Ishikawa (cell line): ENCODE measurements at regions not wholly inside any gene's neighbourhood (a gene's known extent, or its start where the extent isn't known, plus 50 kb on each side); places are given as distances from the start of the nearest gene placed in this dataset.

ENCODE experiments used
- CEBPB ChIP-seq: IDR thresholded peaks from 2 replicates; pipeline ENCODE4 v1.6.1; 2012
- FOXM1 ChIP-seq: IDR thresholded peaks from 2 replicates; pipeline ENCODE4 v1.6.1; 2012; ENCODE audit warnings: low read depth, borderline replicate concordance
- YY1 ChIP-seq: IDR thresholded peaks from 2 replicates; pipeline ENCODE4 v1.6.1; 2012; ENCODE audit warnings: low read depth
- ZBTB7A ChIP-seq: IDR thresholded peaks from 2 replicates; pipeline ENCODE4 v1.6.1; 2012; ENCODE audit warnings: low read depth
- TF ChIP-seq, protein P1 (sequence below): IDR thresholded peaks from 2 replicates; pipeline ENCODE4 v1.6.1; 2012

DNA sequence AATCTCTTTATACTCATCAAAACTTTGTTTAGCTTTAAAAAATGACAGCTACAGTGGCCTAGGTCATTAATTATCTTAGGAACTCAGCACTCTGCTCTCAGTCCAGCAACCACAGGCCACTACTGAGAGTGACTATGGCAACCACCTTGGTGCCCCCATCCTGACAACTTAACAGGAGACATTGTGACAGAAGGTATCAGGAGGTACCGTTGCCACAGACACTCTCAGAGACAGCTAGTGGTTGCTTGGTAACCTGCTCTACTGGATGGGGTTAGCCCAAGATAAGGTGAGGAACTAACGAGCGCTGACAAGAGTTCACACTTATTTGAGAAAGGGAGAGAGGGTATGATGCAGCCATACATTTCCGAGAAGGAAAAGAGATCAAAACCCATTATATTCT, 76.1 kb upstream of the TFAP2D start:
- no peak for TF ChIP-seq CEBPB
- TF ChIP-seq, protein P1, sequence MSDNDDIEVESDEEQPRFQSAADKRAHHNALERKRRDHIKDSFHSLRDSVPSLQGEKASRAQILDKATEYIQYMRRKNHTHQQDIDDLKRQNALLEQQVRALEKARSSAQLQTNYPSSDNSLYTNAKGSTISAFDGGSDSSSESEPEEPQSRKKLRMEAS, result no peak
- no peak for TF ChIP-seq ZBTB7A
- TF ChIP-seq FOXM1, result no peak
- TF ChIP-seq YY1, result no peak
